GM23248 (cell line): ENCODE measurements at regions not wholly inside any gene's neighbourhood (a gene's known extent, or its start where the extent isn't known, plus 50 kb on each side); places are given as distances from the start of the nearest gene placed in this dataset.

Source experiments
- EZH2 ChIP-seq: fragments of 200-600 bp; sonication (generic); IDR thresholded peaks from 2 replicates; pipeline ENCODE4 v1.6.1; 2018; ENCODE audit warnings: antibody characterized with exemption, mild to moderate bottlenecking; ENCODE audit not compliant: insufficient read depth, poor library complexity, severe bottlenecking
- EZH2phosphoT487 ChIP-seq: fragments of 200-600 bp; sonication (generic); IDR thresholded peaks from 2 replicates; pipeline ENCODE4 v1.6.1; 2018; ENCODE audit warnings: antibody characterized with exemption, moderate library complexity, mild to moderate bottlenecking, low read depth; ENCODE audit not compliant: insufficient read depth

GRCh38 chr6:92399911-92400310 is 1019.4 kb downstream of the EPHA7 start:
- TF ChIP-seq EZH2 = no peak
- no peak for TF ChIP-seq EZH2phosphoT487
